Endothelial cell of umbilical vein (primary cell): ENCODE measurements at regions not wholly inside any gene's neighbourhood (a gene's known extent, or its start where the extent isn't known, plus 50 kb on each side); places are given as distances from the start of the nearest gene placed in this dataset.

ENCODE experiments used
- BruUV-seq: library from RNA; stranded (reverse); fragments of 400-500 nt; replicated peaks from 2 replicates; lab custom pipeline; 2021; lab: Mats Ljungman, UMichigan
- CTCF ChIA-PET: fragments of 300-600, 350-600 bp; sonication (Branson Sonifier 250); formaldehyde crosslinking; loops from one replicate; lab custom pipeline; 2021; ENCODE audit warnings: antibody characterized with exemption, inconsistent platforms; lab: Charles Lee
- POLR2A ChIA-PET: fragments of 300-600, 350-600 bp; sonication (Branson Sonifier 250); formaldehyde crosslinking; loops from one replicate; lab custom pipeline; 2021; ENCODE audit warnings: antibody characterized with exemption, inconsistent platforms; lab: Charles Lee
- DNase-seq: peaks from one replicate; pipeline ENCODE4 v3.0.0-alpha.2; 2011; ENCODE audit warnings: low read depth, low spot score
- FAIRE-seq: peaks from 2 replicates; lab custom pipeline; 2011; peaks lifted over from hg19 to GRCh38; lab: Jason Lieb, UNC
- H2AFZ ChIP-seq: 2 replicates; pipeline ENCODE4 v1.6.0; 2012; ENCODE audit warnings: low read depth, low read length, control low read depth, inconsistent platforms
- H3K27ac ChIP-seq: 2 replicates; pipeline ENCODE4 v1.5.1; 2011; ENCODE audit warnings: low read depth, mild to moderate bottlenecking, control low read depth, low read length, moderate library complexity; ENCODE audit not compliant: insufficient read depth
- H3K27me3 ChIP-seq, 2 experiments: 2 replicates each; pipeline versions ENCODE4 v1.6.0 to v1.6.1; 2011; ENCODE audit warnings: low read length in 2 of 2, mixed read lengths in 1 of 2; ENCODE audit not compliant: control insufficient read depth in 2 of 2, insufficient read depth in 2 of 2
- H3K36me3 ChIP-seq, 2 experiments: 2 replicates in 1 of 2; 3 replicates in 1 of 2; pipeline ENCODE4 v1.5.1; 2011; ENCODE audit warnings: low read length in 2 of 2, mild to moderate bottlenecking in 1 of 2, moderate library complexity in 1 of 2; ENCODE audit not compliant: control insufficient read depth in 2 of 2, insufficient read depth in 2 of 2; ENCODE audit errors: extremely low read depth in 1 of 2
- H3K4me1 ChIP-seq: 3 replicates; pipeline ENCODE4 v1.5.1; 2011; ENCODE audit warnings: mild to moderate bottlenecking, low read length; ENCODE audit not compliant: control insufficient read depth, insufficient read depth; ENCODE audit errors: extremely low read depth
- H3K4me2 ChIP-seq: 2 replicates; pipeline ENCODE4 v1.6.1; 2011; ENCODE audit warnings: low read length, control low read depth, mixed read lengths; ENCODE audit not compliant: insufficient read depth
- H3K4me3 ChIP-seq, 3 experiments: fragments of 200-600 bp in 1 of 3; sonication (generic), shearing (Covaris generic) in 1 of 3; replicated peaks in 1 of 3; 2 replicates each; pipeline ENCODE4 v1.5.1; 2011 to 2016; ENCODE audit warnings: control low read depth in 3 of 3, low read length in 3 of 3, mild to moderate bottlenecking in 2 of 3, inconsistent platforms in 1 of 3, low read depth in 1 of 3, moderate library complexity in 1 of 3; ENCODE audit not compliant: insufficient read depth in 1 of 3
- H3K79me2 ChIP-seq: 2 replicates; pipeline ENCODE4 v1.6.0; 2012; ENCODE audit warnings: low read length, inconsistent platforms; ENCODE audit not compliant: control insufficient read depth, insufficient read depth
- H3K9ac ChIP-seq: replicated peaks from 2 replicates; pipeline ENCODE3; 2011; ENCODE audit warnings: low read length, control low read depth; ENCODE audit not compliant: insufficient read depth; ENCODE audit errors: extremely low read depth
- H3K9me1 ChIP-seq: replicated peaks from 3 replicates; pipeline ENCODE4 v1.6.0; 2011; ENCODE audit warnings: mild to moderate bottlenecking, low read length; ENCODE audit not compliant: control insufficient read depth, insufficient read depth; ENCODE audit errors: extremely low read depth
- H3K9me3 ChIP-seq: replicated peaks from 2 replicates; pipeline ENCODE4 v1.5.1; 2012; ENCODE audit warnings: low read length, inconsistent platforms; ENCODE audit not compliant: control insufficient read depth, insufficient read depth
- H4K20me1 ChIP-seq: replicated peaks from 2 replicates; pipeline ENCODE3; 2011; ENCODE audit warnings: mild to moderate bottlenecking, low read length; ENCODE audit not compliant: control insufficient read depth, insufficient read depth; ENCODE audit errors: extremely low read depth
- EZH2 ChIP-seq: IDR thresholded peaks from 2 replicates; pipeline ENCODE4 v1.6.1; 2012; ENCODE audit warnings: borderline replicate concordance, low read depth, mild to moderate bottlenecking, moderate library complexity, low read length, inconsistent platforms; ENCODE audit not compliant: severe bottlenecking
- FOS ChIP-seq: IDR thresholded peaks from 2 replicates; pipeline ENCODE4 v1.6.1; 2011; ENCODE audit warnings: mild to moderate bottlenecking, low read length, moderate library complexity, borderline replicate concordance; ENCODE audit not compliant: insufficient read depth
- GATA2 ChIP-seq: IDR thresholded peaks from 2 replicates; pipeline ENCODE4 v1.7.0; 2011; ENCODE audit warnings: low read depth, mild to moderate bottlenecking, moderate library complexity, mixed read lengths, low read length; ENCODE audit not compliant: insufficient read length, insufficient read depth
- JUN ChIP-seq: IDR thresholded peaks from 2 replicates; pipeline ENCODE4 v1.6.1; 2011; ENCODE audit warnings: borderline replicate concordance, low read depth; ENCODE audit not compliant: insufficient read length, insufficient read depth
- MYC ChIP-seq: IDR thresholded peaks from one replicate; pipeline ENCODE4 v1.6.1; 2011; ENCODE audit warnings: mild to moderate bottlenecking, low read depth, low read length
- POLR2A ChIP-seq: IDR thresholded peaks from 2 replicates; pipeline ENCODE4 v1.6.1; 2012; ENCODE audit warnings: low read depth, mild to moderate bottlenecking, control low read depth, low read length
- POLR2AphosphoS5 ChIP-seq: IDR thresholded peaks from 2 replicates; pipeline ENCODE4 v1.6.1; 2012; ENCODE audit warnings: low read depth, mild to moderate bottlenecking, control low read depth, low read length, moderate library complexity; ENCODE audit not compliant: insufficient read depth
- dilution Hi-C: fragments of 300-500 bp; cut with MboI; formaldehyde crosslinking; loops from one replicate; pipeline ENCODE4 v1.15.0; 2019; ENCODE audit warnings: low sequenced_read_pairs; ENCODE audit not compliant: extremely low pct_ligation_motif_present
- intact Hi-C: fragments of 100-400 bp; cut with micrococcal nuclease; formaldehyde crosslinking; loops from one replicate; pipeline ENCODE4 v1.10.0; 2022
- TF ChIP-seq, protein P1 (sequence below), 2 donors: IDR thresholded peaks; 1 replicate in 1 of 2; 2 replicates in 1 of 2; pipeline ENCODE4 v1.5.1; 2011; ENCODE audit warnings: low read length in 2 of 2, mild to moderate bottlenecking in 2 of 2, moderate library complexity in 2 of 2, control low read depth in 1 of 2, inconsistent platforms in 1 of 2, low read depth in 1 of 2; ENCODE audit not compliant: insufficient read depth in 1 of 2; ENCODE audit errors: extremely low read depth in 1 of 2
- TF ChIP-seq, protein P2 (sequence below): IDR thresholded peaks from 2 replicates; pipeline ENCODE4 v1.6.1; 2011; ENCODE audit not compliant: insufficient read depth, insufficient read length

DNA sequence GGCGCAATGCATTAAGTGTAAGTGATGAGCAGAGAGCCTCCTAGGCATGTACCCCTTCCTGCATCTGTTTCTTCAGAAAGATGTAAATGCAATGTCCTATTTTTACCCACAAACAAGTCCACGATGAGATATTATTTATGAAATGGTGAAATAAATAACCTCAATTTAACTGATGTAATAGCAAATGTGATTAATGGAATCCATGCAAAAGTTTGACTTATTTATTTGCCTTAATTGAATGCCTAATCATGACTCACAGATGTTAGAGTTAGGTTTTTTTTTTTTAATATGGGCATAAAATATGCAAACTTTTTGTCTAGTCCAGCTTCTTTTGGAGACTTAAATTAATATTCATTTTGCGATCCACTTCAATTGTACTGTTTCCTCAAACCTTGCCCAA lies 67.7 kb upstream of the ITGA4 start:
- CTCF ChIA-PET = interaction anchor here (0.8 kb wide), 1 partner anchor 77 kb away, joined by 3 read pairs; no protein-coding TSS in a partner anchor

More for the DNA sequence above, 67.7 kb upstream of the ITGA4 start:
- Histone ChIP-seq H3K79me2 (no peaks in the 10 kb centered on the region), H3K4me1 (peaks cover 2% of the 10 kb centered on the region), H3K4me2 (no peak overlapping the region), H3K27ac (no peak overlapping the region), H3K4me3 (no peak overlapping the region), H3K9me1 (no peaks in the 10 kb centered on the region), H3K27me3 (no peaks in the 10 kb centered on the region), H2AFZ (no peak overlapping the region), H3K9ac (no peak overlapping the region), H3K36me3 (no peaks in the 10 kb centered on the region), H4K20me1 (no peaks in the 10 kb centered on the region), H3K9me3 (no peaks in the 10 kb centered on the region)
- DNase-seq (no peak), FAIRE-seq (no peak)
- intact Hi-C loops = no loop called here
- dilution Hi-C loops = no loop called here
- POLR2A ChIA-PET = no interaction called here
- BruUV-seq = no TSS peak
- TF ChIP-seq EZH2 (no peak), GATA2 (no peak), MYC (no peak), FOS (no peak), POLR2A (no peak), POLR2AphosphoS5 (no peak), JUN (no peak)
- TF ChIP-seq, protein P1, sequence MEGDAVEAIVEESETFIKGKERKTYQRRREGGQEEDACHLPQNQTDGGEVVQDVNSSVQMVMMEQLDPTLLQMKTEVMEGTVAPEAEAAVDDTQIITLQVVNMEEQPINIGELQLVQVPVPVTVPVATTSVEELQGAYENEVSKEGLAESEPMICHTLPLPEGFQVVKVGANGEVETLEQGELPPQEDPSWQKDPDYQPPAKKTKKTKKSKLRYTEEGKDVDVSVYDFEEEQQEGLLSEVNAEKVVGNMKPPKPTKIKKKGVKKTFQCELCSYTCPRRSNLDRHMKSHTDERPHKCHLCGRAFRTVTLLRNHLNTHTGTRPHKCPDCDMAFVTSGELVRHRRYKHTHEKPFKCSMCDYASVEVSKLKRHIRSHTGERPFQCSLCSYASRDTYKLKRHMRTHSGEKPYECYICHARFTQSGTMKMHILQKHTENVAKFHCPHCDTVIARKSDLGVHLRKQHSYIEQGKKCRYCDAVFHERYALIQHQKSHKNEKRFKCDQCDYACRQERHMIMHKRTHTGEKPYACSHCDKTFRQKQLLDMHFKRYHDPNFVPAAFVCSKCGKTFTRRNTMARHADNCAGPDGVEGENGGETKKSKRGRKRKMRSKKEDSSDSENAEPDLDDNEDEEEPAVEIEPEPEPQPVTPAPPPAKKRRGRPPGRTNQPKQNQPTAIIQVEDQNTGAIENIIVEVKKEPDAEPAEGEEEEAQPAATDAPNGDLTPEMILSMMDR (IDR thresholded peaks at IDR 0.05; ENCODE audit: extremely low read depth in 1 of 2, insufficient read depth in 1 of 2, low read depth in 1 of 2, low read length in 2 of 2) = no peak
- TF ChIP-seq, protein P2, sequence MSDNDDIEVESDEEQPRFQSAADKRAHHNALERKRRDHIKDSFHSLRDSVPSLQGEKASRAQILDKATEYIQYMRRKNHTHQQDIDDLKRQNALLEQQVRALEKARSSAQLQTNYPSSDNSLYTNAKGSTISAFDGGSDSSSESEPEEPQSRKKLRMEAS = no peak
